GM12864 (cell line): ENCODE measurements at regions not wholly inside any gene's neighbourhood (a gene's known extent, or its start where the extent isn't known, plus 50 kb on each side); places are given as distances from the start of the nearest gene placed in this dataset.

Source experiments
- DNase-seq: peaks from one replicate; pipeline ENCODE4 v3.0.0-alpha.2; 2011; ENCODE audit warnings: low read depth
- H3K4me3 ChIP-seq: 2 replicates; pipeline ENCODE4 v1.5.1; 2011; ENCODE audit warnings: mild to moderate bottlenecking, low read depth, low read length, control low read depth
- TF ChIP-seq, protein P1 (sequence below): IDR thresholded peaks from 2 replicates; pipeline ENCODE4 v1.5.1; 2011; ENCODE audit warnings: low read depth, mild to moderate bottlenecking, moderate library complexity, low read length, control low read depth, inconsistent platforms; ENCODE audit errors: missing control alignments

DNA sequence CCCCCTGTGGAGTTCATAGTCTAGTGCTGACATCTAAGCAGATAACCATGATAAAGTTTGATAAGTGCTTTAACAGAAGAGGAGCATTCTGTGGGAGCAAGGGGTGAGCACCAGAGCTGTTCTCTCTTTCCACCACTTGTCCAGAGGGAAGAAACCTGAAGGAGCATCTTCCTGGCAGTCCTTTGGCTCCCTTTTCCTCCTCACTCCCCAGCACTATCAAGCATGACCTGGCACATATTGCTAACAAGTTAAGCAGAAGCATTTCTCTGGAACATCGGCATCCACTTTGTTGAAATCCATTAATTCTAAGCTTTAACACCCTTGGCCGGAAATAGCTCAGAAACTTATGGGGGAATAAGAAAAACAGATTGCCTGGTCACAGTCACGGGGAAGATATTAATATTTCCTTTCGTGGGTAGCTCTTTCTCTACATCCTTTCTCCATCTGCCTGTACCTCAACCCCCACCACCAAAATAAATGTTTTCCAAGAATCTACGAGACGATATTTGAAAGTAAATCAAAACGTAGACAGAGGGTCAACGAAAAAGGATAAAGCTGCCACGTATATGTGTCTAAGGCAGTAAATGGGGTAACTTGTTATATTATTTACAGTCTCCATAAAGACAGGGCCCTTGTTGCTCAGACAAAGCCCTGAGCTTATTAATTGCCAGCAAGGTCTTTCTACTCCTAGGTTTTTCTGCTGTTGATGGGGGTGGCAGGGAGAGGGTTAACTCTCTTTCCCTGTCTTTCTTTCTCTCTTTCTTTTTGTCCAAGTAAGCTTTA, 351.4 kb downstream of the NUF2 start:
- H3K4me3 ChIP-seq: no peak overlapping the region
- TF ChIP-seq, protein P1, sequence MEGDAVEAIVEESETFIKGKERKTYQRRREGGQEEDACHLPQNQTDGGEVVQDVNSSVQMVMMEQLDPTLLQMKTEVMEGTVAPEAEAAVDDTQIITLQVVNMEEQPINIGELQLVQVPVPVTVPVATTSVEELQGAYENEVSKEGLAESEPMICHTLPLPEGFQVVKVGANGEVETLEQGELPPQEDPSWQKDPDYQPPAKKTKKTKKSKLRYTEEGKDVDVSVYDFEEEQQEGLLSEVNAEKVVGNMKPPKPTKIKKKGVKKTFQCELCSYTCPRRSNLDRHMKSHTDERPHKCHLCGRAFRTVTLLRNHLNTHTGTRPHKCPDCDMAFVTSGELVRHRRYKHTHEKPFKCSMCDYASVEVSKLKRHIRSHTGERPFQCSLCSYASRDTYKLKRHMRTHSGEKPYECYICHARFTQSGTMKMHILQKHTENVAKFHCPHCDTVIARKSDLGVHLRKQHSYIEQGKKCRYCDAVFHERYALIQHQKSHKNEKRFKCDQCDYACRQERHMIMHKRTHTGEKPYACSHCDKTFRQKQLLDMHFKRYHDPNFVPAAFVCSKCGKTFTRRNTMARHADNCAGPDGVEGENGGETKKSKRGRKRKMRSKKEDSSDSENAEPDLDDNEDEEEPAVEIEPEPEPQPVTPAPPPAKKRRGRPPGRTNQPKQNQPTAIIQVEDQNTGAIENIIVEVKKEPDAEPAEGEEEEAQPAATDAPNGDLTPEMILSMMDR: no peak
- DNase-seq: no peak

- H3K4me3 ChIP-seq: no peak overlapping the region
- TF ChIP-seq, protein P1: no peak
- DNase-seq: no peak
Observed at GRCh38 chr1:163673759-163674151, 352.0 kb downstream of the NUF2 start.

DNA sequence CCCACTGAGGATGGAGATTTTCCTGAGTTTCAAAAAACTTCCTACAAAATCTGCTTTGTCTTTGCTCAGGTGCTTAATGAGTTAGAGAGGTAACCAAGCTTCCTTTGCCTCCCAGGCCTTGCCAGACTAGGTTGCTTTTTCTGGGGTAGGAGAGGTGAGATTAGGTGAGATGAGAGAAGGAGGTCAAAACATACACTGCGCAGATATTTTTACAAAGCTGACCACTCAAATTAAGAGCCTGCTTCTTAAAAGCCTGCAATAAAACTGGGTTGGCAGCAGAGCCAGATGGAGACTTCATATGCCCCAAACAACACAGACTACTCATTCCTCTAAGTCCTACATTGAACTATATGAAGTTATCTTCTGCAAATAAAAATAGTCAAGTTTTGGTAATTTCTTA, 352.5 kb downstream of the NUF2 start:
- DNase-seq: no peak
- TF ChIP-seq, protein P1: no peak
- no peak overlapping the region for H3K4me3 ChIP-seq

DNA sequence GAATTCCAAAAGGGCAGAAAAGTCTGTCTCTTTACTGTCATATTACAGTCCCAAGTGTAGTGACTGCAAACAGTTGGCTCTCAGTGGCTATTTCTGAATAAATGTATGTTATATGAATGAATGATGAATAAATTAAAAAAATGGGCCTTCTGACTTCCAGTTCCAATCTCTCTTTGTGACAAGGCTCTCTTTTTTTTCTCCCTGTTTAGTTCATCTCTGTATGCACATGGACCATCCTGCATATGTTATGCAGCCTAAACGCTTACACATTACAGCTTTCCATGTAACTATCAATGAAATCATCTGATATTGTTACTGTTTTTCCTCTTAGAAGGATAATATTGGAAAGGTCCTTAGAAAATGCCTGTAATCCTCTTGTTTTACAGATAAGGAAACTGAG, 363.0 kb downstream of the NUF2 start:
- no peak for DNase-seq
- TF ChIP-seq, protein P1: no peak
- H3K4me3 ChIP-seq: no peak overlapping the region

GRCh38 chr1:163692266-163692665, 370.5 kb downstream of the NUF2 start:
- no peak for DNase-seq
- TF ChIP-seq, protein P1: no peak
- H3K4me3 ChIP-seq: no peak overlapping the region

GRCh38 chr1:163697137-163697536, 375.4 kb downstream of the NUF2 start:
- no peak for DNase-seq
- TF ChIP-seq, protein P1: no peak
- no peak overlapping the region for H3K4me3 ChIP-seq
